HG02852 (cell line): ENCODE measurements at regions not wholly inside any gene's neighbourhood (a gene's known extent, or its start where the extent isn't known, plus 50 kb on each side); places are given as distances from the start of the nearest gene placed in this dataset.

Source experiments
- ATAC-seq: cut with Tn5 transposase; IDR thresholded peaks from one replicate; pipeline ENCODE4 v1.9.1; 2021; ENCODE audit warnings: mild to moderate bottlenecking, moderate library complexity; ENCODE audit not compliant: unreplicated experiment

GRCh38 chrX:69028006-69028760 is 137.1 kb downstream of the PJA1 start:
- ATAC-seq = peak; percentile 92

GRCh38 chrX:69027181-69028005 is 137.9 kb downstream of the PJA1 start:
- peak; percentile 55 for ATAC-seq

DNA sequence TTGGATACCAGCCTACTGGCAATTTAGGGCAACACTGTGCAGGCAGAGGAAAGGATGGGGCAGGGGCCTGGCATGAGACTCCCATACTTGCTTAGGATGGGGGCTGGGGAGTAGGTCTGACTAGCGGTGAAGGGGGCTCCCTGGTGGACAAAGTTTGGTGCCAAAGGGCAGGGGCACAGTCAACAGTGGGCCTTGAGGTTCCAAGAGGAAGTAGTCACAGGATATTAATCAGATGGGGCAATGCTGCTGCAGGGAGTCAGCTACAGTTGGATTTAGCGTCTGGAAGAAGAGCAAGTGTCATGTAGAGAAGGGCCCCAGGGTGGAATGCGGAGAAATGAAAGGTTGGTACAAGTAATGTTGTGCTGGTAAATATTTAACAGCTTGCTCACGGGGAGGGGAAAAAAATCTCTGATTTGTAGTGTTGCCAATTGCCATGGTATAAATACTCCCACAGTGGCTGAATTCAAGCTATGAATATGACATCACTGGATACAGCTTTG is 139.4 kb downstream of the PJA1 start:
- ATAC-seq = no peak

- no peak for ATAC-seq
Observed at GRCh38 chrX:69024931-69025330, 140.3 kb downstream of the PJA1 start.

GRCh38 chrX:69024161-69024736 is 141.0 kb downstream of the PJA1 start:
- no peak for ATAC-seq

DNA sequence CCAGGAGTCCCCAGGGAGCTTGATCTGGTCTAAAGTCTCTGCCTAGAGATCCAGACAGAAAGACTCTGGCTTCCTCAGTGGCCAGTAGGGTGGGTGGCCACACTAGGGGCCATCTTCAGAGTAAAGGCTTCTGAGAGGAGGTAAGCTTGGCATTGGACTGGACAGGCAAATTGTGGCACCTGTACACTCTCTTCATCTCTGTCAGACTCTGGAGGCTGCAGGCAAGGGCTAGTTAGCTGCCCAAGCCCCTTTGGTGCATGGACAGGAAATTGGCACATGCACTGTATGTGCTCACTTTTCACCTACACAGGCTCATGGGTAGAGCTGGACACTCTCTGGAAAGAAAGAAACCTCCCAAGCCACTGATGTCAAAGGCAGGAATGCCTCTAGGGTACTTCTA is 142.8 kb downstream of the PJA1 start:
- no peak for ATAC-seq

DNA sequence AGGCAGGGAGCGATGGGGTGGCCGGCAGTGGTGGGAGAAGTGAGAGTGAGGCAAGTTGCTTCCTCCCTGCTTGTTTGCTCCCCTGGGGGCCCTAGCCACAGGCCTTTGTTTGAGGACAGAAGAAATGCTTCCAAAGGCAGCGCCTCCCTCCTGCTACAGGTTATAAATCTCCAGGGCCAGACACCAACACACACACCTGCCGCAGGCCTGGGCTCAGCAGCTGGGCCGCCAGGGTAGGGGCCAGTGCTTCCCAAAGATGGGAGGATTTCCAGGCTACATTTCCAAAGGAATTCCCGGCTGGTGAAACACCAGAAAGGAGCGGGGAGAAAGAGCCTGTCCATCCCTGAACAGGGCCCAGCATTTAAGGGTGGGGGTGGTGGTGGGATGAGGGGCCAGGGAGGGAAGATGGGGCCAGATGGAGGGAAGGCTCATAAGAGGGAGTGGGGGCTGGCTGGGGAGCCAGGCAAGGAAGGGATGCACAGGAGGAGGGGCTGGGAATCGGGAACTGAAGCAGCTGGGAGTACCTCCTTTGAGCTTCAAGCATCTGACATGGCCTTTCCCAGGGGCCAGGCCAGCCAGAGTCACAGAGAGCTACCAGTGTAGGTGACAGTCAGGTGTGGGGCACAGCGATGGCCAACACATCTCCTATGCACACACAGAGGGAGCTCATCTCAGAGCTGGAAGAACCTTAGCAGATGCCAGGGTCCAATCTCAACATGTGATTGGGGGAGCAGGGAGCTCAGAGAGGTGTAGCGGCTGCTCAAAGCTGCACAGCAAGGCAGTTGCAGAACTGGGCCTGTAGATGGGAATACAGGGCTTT is 143.9 kb downstream of the PJA1 start:
- ATAC-seq = no peak

GRCh38 chrX:69020316-69020715 is 144.9 kb downstream of the PJA1 start:
- ATAC-seq = no peak

DNA sequence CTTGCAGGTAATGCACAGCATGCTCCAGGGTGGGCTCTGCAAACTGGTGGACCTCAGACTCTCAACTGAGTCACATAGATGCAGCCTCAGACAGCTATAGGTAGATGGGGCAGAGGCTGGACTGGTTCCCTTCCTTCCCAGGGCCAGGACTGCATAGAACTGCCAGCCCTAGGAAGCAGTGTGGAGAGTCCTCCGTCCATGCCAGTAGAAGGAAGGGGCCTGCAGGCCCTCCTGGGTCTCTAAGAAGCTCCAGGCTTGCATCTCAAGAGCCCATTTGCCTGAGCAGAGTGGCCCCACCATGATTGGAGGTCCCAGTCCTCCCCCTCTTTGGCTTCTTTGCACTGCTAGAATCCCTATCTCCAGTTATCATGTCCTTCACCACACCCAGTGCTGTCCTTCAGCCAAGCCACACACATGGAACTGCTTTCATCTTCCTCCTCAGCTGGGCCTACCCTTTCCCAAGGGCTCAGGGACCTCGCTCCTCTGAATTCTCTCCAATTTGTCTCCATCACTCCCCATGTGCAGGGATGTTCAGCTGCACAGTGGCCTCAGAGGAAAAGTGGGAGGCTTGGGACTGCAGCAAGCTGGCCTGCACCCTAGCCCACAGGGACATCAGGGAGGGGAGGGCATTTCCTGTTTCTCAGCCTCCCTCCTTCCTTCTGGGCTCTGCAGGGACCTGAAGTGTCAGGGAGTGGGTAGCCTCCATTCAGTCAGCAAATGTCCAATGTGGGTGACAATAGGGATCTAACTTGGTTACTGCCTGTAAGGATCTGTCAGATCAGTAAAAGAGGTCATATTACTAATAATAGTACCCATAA is 146.0 kb downstream of the PJA1 start:
- no peak for ATAC-seq

- ATAC-seq = no peak
Observed at GRCh38 chrX:69018416-69019072, 146.7 kb downstream of the PJA1 start.

DNA sequence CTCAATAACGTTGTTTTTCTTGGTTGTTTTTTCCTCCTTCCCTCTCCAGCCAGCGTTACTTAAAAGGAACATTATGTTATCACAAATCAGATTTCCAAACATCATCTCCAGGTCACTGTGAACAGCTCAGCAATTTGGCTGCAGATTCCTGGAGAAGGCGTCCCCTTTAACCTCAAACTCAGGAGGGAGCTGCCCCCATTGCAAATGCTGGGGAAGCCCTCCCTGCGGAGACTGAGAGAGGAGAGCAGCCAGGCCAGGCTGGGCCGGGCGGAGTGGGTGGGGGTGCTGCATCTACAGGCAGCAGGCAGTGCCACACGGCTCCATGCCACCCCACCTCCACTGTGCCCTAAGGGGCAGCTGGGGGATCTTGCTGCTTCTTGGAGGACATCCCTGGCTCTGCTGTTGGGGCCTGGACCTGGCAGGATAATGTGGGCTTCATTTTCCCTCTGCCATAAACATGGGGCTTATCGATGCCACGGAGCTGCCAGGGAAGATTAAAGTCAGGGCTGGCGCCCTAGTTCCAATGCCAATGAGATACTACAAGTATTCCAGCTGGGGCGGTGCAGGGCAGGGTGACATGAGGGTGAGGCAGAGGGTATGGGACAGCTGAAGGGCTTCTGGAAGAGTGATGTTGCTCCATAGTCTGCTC is 148.8 kb downstream of the PJA1 start:
- no peak for ATAC-seq

DNA sequence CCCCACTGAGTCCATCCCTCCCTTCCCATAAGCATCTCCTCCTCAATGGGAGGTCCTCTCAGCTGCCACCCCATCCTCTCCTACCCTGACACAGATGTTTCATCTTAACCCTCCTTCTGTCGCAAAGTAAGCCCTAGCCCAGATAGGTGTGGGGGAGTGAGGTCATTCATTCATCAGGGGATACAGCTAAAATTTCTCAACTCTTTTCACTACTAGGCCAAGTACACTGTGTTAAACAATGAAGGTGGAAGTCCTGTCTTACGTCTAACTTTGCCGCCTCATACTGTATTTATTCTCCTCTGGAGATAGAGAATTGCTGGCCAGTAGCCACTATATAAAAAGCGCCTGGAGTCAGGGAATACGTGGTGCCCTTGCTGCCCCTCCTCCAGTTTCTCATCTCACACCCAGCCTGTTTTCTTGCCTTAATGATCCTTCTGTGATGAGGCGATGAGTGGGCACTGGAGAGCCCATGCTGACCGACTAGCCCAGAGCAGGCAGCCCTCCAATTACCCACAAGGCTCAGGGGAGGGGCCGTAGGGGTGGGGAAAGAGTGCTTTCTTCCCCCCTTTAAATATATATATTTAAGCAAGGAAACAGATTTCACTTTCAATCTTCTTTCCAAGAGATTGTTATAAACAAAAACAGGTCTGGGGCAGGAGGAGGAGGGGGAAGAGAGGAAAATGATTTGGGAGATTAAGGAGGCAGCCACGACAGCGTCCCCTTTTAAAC is 149.5 kb downstream of the PJA1 start:
- no peak for ATAC-seq

DNA sequence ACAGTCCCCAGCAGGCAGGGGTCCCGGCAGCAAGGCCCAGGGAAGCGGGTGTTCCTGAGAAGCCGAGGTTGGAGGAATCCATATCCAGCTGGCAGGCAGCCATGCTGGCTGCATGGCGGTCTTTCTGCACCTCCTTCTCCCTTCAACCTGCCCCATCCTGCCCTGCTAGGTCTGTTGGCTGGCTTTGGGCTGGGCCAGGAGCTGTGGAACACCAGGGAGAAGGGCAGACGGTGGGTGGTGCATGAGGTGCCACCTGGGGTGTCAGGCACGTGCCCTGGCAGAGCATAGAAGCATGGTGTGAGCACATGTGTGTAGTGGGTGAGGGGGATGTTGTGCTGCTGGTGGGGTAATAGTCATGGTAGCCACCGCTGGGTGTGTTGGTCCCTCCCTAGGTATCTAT is 150.1 kb downstream of the PJA1 start:
- no peak for ATAC-seq

DNA sequence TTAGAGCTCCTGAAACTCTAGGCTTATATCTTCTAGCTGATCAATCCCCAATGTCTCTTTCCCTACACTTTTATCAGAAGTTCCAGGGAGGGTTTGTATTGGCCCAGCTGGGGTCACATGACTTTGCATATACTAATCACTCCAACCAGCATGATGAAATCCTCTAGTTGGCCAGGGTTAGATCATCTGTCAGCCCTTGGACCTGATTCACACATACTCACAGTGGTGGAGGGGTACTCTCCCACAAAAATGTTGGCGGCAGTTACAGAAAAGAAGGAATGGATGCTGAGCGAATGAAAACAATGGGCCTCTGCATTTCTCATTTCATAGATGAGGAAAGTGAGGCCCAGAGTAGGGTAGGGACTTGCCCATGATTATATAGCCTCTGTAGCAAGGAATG is 151.1 kb downstream of the PJA1 start:
- no peak for ATAC-seq

DNA sequence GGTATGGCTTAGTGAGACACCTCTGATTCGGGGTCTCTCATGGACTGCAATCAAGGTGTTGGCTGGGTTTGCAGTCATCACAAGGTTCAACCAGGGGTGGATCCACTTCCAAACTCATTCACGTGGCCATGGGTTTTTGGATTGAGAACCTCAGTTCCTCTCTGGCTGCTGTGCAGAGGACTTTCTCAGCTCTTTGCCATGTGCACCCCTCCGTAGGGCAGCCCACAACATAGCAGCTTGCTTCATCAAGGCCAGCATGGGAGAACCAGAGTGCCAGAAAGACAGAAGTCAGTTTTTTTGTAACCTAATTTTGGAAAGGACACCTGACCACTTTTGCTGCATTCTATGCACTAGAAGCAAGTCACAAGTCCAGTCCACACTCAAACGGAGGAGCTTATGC is 154.9 kb downstream of the PJA1 start:
- ATAC-seq = no peak

GRCh38 chrX:69000877-69001276 is 164.4 kb downstream of the PJA1 start:
- no peak for ATAC-seq

- ATAC-seq = no peak
Observed at GRCh38 chrX:68999931-69000330, 165.3 kb downstream of the PJA1 start.

GRCh38 chrX:68999356-68999755 is 165.9 kb downstream of the PJA1 start:
- no peak for ATAC-seq
